Endothelial cell of umbilical vein (primary cell): ENCODE measurements at regions not wholly inside any gene's neighbourhood (a gene's known extent, or its start where the extent isn't known, plus 50 kb on each side); places are given as distances from the start of the nearest gene placed in this dataset.

Experiments
- BruUV-seq: library from RNA; stranded (reverse); fragments of 400-500 nt; replicated peaks from 2 replicates; lab custom pipeline; 2021; lab: Mats Ljungman, UMichigan
- CTCF ChIA-PET: fragments of 300-600, 350-600 bp; sonication (Branson Sonifier 250); formaldehyde crosslinking; loops from one replicate; lab custom pipeline; 2021; ENCODE audit warnings: antibody characterized with exemption, inconsistent platforms; lab: Charles Lee
- POLR2A ChIA-PET: fragments of 300-600, 350-600 bp; sonication (Branson Sonifier 250); formaldehyde crosslinking; loops from one replicate; lab custom pipeline; 2021; ENCODE audit warnings: antibody characterized with exemption, inconsistent platforms; lab: Charles Lee
- DNase-seq: peaks from one replicate; pipeline ENCODE4 v3.0.0-alpha.2; 2011; ENCODE audit warnings: low read depth, low spot score
- FAIRE-seq: peaks from 2 replicates; lab custom pipeline; 2011; peaks lifted over from hg19 to GRCh38; lab: Jason Lieb, UNC
- H2AFZ ChIP-seq: 2 replicates; pipeline ENCODE4 v1.6.0; 2012; ENCODE audit warnings: low read depth, low read length, control low read depth, inconsistent platforms
- H3K27ac ChIP-seq: 2 replicates; pipeline ENCODE4 v1.5.1; 2011; ENCODE audit warnings: low read depth, mild to moderate bottlenecking, control low read depth, low read length, moderate library complexity; ENCODE audit not compliant: insufficient read depth
- H3K27me3 ChIP-seq, 2 experiments: 2 replicates each; pipeline versions ENCODE4 v1.6.0 to v1.6.1; 2011; ENCODE audit warnings: low read length in 2 of 2, mixed read lengths in 1 of 2; ENCODE audit not compliant: control insufficient read depth in 2 of 2, insufficient read depth in 2 of 2
- H3K36me3 ChIP-seq, 2 experiments: 2 replicates in 1 of 2; 3 replicates in 1 of 2; pipeline ENCODE4 v1.5.1; 2011; ENCODE audit warnings: low read length in 2 of 2, mild to moderate bottlenecking in 1 of 2, moderate library complexity in 1 of 2; ENCODE audit not compliant: control insufficient read depth in 2 of 2, insufficient read depth in 2 of 2; ENCODE audit errors: extremely low read depth in 1 of 2
- H3K4me1 ChIP-seq: 3 replicates; pipeline ENCODE4 v1.5.1; 2011; ENCODE audit warnings: mild to moderate bottlenecking, low read length; ENCODE audit not compliant: control insufficient read depth, insufficient read depth; ENCODE audit errors: extremely low read depth
- H3K4me2 ChIP-seq: 2 replicates; pipeline ENCODE4 v1.6.1; 2011; ENCODE audit warnings: low read length, control low read depth, mixed read lengths; ENCODE audit not compliant: insufficient read depth
- H3K4me3 ChIP-seq, 3 experiments: fragments of 200-600 bp in 1 of 3; sonication (generic), shearing (Covaris generic) in 1 of 3; replicated peaks in 1 of 3; 2 replicates each; pipeline ENCODE4 v1.5.1; 2011 to 2016; ENCODE audit warnings: control low read depth in 3 of 3, low read length in 3 of 3, mild to moderate bottlenecking in 2 of 3, inconsistent platforms in 1 of 3, low read depth in 1 of 3, moderate library complexity in 1 of 3; ENCODE audit not compliant: insufficient read depth in 1 of 3
- H3K79me2 ChIP-seq: 2 replicates; pipeline ENCODE4 v1.6.0; 2012; ENCODE audit warnings: low read length, inconsistent platforms; ENCODE audit not compliant: control insufficient read depth, insufficient read depth
- H3K9ac ChIP-seq: replicated peaks from 2 replicates; pipeline ENCODE3; 2011; ENCODE audit warnings: low read length, control low read depth; ENCODE audit not compliant: insufficient read depth; ENCODE audit errors: extremely low read depth
- H3K9me1 ChIP-seq: replicated peaks from 3 replicates; pipeline ENCODE4 v1.6.0; 2011; ENCODE audit warnings: mild to moderate bottlenecking, low read length; ENCODE audit not compliant: control insufficient read depth, insufficient read depth; ENCODE audit errors: extremely low read depth
- H3K9me3 ChIP-seq: replicated peaks from 2 replicates; pipeline ENCODE4 v1.5.1; 2012; ENCODE audit warnings: low read length, inconsistent platforms; ENCODE audit not compliant: control insufficient read depth, insufficient read depth
- H4K20me1 ChIP-seq: replicated peaks from 2 replicates; pipeline ENCODE3; 2011; ENCODE audit warnings: mild to moderate bottlenecking, low read length; ENCODE audit not compliant: control insufficient read depth, insufficient read depth; ENCODE audit errors: extremely low read depth
- EZH2 ChIP-seq: IDR thresholded peaks from 2 replicates; pipeline ENCODE4 v1.6.1; 2012; ENCODE audit warnings: borderline replicate concordance, low read depth, mild to moderate bottlenecking, moderate library complexity, low read length, inconsistent platforms; ENCODE audit not compliant: severe bottlenecking
- FOS ChIP-seq: IDR thresholded peaks from 2 replicates; pipeline ENCODE4 v1.6.1; 2011; ENCODE audit warnings: mild to moderate bottlenecking, low read length, moderate library complexity, borderline replicate concordance; ENCODE audit not compliant: insufficient read depth
- GATA2 ChIP-seq: IDR thresholded peaks from 2 replicates; pipeline ENCODE4 v1.7.0; 2011; ENCODE audit warnings: low read depth, mild to moderate bottlenecking, moderate library complexity, mixed read lengths, low read length; ENCODE audit not compliant: insufficient read length, insufficient read depth
- JUN ChIP-seq: IDR thresholded peaks from 2 replicates; pipeline ENCODE4 v1.6.1; 2011; ENCODE audit warnings: borderline replicate concordance, low read depth; ENCODE audit not compliant: insufficient read length, insufficient read depth
- MYC ChIP-seq: IDR thresholded peaks from one replicate; pipeline ENCODE4 v1.6.1; 2011; ENCODE audit warnings: mild to moderate bottlenecking, low read depth, low read length
- POLR2A ChIP-seq: IDR thresholded peaks from 2 replicates; pipeline ENCODE4 v1.6.1; 2012; ENCODE audit warnings: low read depth, mild to moderate bottlenecking, control low read depth, low read length
- POLR2AphosphoS5 ChIP-seq: IDR thresholded peaks from 2 replicates; pipeline ENCODE4 v1.6.1; 2012; ENCODE audit warnings: low read depth, mild to moderate bottlenecking, control low read depth, low read length, moderate library complexity; ENCODE audit not compliant: insufficient read depth
- dilution Hi-C: fragments of 300-500 bp; cut with MboI; formaldehyde crosslinking; loops from one replicate; pipeline ENCODE4 v1.15.0; 2019; ENCODE audit warnings: low sequenced_read_pairs; ENCODE audit not compliant: extremely low pct_ligation_motif_present
- intact Hi-C: fragments of 100-400 bp; cut with micrococcal nuclease; formaldehyde crosslinking; loops from one replicate; pipeline ENCODE4 v1.10.0; 2022
- TF ChIP-seq, protein P1 (sequence below): IDR thresholded peaks from 2 replicates; pipeline ENCODE4 v1.6.1; 2011; ENCODE audit not compliant: insufficient read depth, insufficient read length
- TF ChIP-seq, protein P2 (sequence below), 2 donors: IDR thresholded peaks; 1 replicate in 1 of 2; 2 replicates in 1 of 2; pipeline ENCODE4 v1.5.1; 2011; ENCODE audit warnings: low read length in 2 of 2, mild to moderate bottlenecking in 2 of 2, moderate library complexity in 2 of 2, control low read depth in 1 of 2, inconsistent platforms in 1 of 2, low read depth in 1 of 2; ENCODE audit not compliant: insufficient read depth in 1 of 2; ENCODE audit errors: extremely low read depth in 1 of 2

DNA sequence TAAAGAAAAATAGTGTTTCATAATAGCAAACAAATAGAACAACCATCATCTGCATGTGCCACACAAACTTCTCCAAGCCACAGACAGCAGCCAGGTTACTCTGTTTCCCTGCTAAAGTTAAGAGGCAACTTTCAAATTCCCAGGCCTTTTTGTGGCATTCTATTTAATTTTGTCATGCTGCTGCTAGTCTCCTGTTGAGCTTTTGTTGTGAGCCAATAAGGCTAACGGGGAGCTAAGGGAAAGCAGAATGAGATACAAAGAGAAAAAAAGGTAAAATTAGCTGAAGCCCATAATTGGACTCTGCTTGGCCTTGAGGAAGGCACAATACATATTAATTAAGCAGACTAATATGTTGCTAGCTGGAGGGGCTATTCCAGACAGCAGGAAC, 74.7 kb upstream of the GNAO1 start:
- TF ChIP-seq GATA2 (no peak), MYC (no peak), JUN (no peak), POLR2A (no peak), EZH2 (no peak), POLR2AphosphoS5 (no peak), FOS (no peak)
- TF ChIP-seq, protein P1, sequence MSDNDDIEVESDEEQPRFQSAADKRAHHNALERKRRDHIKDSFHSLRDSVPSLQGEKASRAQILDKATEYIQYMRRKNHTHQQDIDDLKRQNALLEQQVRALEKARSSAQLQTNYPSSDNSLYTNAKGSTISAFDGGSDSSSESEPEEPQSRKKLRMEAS: no peak
- TF ChIP-seq, protein P2, sequence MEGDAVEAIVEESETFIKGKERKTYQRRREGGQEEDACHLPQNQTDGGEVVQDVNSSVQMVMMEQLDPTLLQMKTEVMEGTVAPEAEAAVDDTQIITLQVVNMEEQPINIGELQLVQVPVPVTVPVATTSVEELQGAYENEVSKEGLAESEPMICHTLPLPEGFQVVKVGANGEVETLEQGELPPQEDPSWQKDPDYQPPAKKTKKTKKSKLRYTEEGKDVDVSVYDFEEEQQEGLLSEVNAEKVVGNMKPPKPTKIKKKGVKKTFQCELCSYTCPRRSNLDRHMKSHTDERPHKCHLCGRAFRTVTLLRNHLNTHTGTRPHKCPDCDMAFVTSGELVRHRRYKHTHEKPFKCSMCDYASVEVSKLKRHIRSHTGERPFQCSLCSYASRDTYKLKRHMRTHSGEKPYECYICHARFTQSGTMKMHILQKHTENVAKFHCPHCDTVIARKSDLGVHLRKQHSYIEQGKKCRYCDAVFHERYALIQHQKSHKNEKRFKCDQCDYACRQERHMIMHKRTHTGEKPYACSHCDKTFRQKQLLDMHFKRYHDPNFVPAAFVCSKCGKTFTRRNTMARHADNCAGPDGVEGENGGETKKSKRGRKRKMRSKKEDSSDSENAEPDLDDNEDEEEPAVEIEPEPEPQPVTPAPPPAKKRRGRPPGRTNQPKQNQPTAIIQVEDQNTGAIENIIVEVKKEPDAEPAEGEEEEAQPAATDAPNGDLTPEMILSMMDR (IDR thresholded peaks at IDR 0.05; ENCODE audit: extremely low read depth in 1 of 2, insufficient read depth in 1 of 2, low read depth in 1 of 2, low read length in 2 of 2): no peak
- H3K9me1 ChIP-seq: no peaks in the 10 kb centered on the region
- no peak overlapping the region for H3K4me3 ChIP-seq
- ChIA-PET POLR2A (no interaction called here), CTCF (no interaction called here)
- DNase-seq (no peak), FAIRE-seq (no peak)
- no peak overlapping the region for H2AFZ ChIP-seq
- H3K9ac ChIP-seq: no peak overlapping the region
- no peaks in the 10 kb centered on the region for H3K4me1 ChIP-seq
- no peaks in the 10 kb centered on the region for H3K9me3 ChIP-seq
- H3K27me3 ChIP-seq: no peaks in the 10 kb centered on the region
- no TSS peak for BruUV-seq
- H3K4me2 ChIP-seq: no peak overlapping the region
- intact Hi-C loops: no loop called here
- no peak overlapping the region for H3K27ac ChIP-seq
- H4K20me1 ChIP-seq: no peaks in the 10 kb centered on the region
- no peaks in the 10 kb centered on the region for H3K79me2 ChIP-seq
- dilution Hi-C loops: no loop called here
- H3K36me3 ChIP-seq: no peaks in the 10 kb centered on the region
